HepG2 (cell line): ENCODE measurements at regions not wholly inside any gene's neighbourhood (a gene's known extent, or its start where the extent isn't known, plus 50 kb on each side); places are given as distances from the start of the nearest gene placed in this dataset.

ENCODE experiments used
- EEA1 ChIP-seq: sonication (generic); formaldehyde crosslinking; IDR thresholded peaks from 2 replicates; pipeline ENCODE4 v1.5.1; 2020; ENCODE audit warnings: mild to moderate bottlenecking, missing genetic modification reagents, borderline replicate concordance
- EZH2 ChIP-seq: conservative IDR thresholded peaks from 2 replicates; pipeline ENCODE4 v1.6.1; 2012; ENCODE audit warnings: mild to moderate bottlenecking, low read depth, low read length, moderate library complexity
- MLX ChIP-seq: IDR thresholded peaks from 2 replicates; pipeline ENCODE4 v1.6.1; 2016
- NBN ChIP-seq: fragments of 450-650 bp; conservative IDR thresholded peaks from 2 replicates; pipeline ENCODE4 v1.6.1; 2017
- NFYB ChIP-seq: sonication (generic); formaldehyde crosslinking; IDR thresholded peaks from 2 replicates; pipeline ENCODE4 v1.4.0; 2020; ENCODE audit warnings: missing genetic modification reagents
- POLR2AphosphoS5 ChIP-seq: IDR thresholded peaks from 2 replicates; pipeline ENCODE4 v1.6.1; 2012; ENCODE audit warnings: low read depth, low read length
- SNAPC4 ChIP-seq: sonication (generic); formaldehyde crosslinking; IDR thresholded peaks from 2 replicates; pipeline ENCODE4 v1.4.0; 2020; ENCODE audit warnings: mild to moderate bottlenecking, missing genetic modification reagents
- ZFP37 ChIP-seq: sonication (generic); formaldehyde crosslinking; IDR thresholded peaks from 2 replicates; pipeline ENCODE4 v1.4.0; 2020; ENCODE audit warnings: missing genetic modification reagents, borderline replicate concordance
- ZFP62 ChIP-seq: sonication (generic); formaldehyde crosslinking; IDR thresholded peaks from 2 replicates; pipeline ENCODE4 v1.4.0; 2020; ENCODE audit warnings: missing genetic modification reagents
- ZFYVE20 ChIP-seq: sonication (generic); formaldehyde crosslinking; IDR thresholded peaks from 2 replicates; pipeline ENCODE4 v1.8.0; 2023; ENCODE audit warnings: low read depth, mild to moderate bottlenecking, moderate library complexity, missing genetic modification reagents, borderline replicate concordance

GRCh38 chr21:27817074-27817473, 850.2 kb upstream of the ADAMTS5 start:
- no peak for TF ChIP-seq NBN
- no peak for TF ChIP-seq EEA1
- no peak for TF ChIP-seq ZFP62
- no peak for TF ChIP-seq ZFP37
- TF ChIP-seq POLR2AphosphoS5: no peak
- TF ChIP-seq MLX (CRISPR knock-in tag): no peak
- TF ChIP-seq EZH2: no peak
- no peak for TF ChIP-seq ZFYVE20 (CRISPR knock-in tag)
- no peak for TF ChIP-seq SNAPC4 (CRISPR knock-in tag)
- no peak for TF ChIP-seq NFYB (CRISPR knock-in tag)
